ENCODE measurements at regions not wholly inside any gene's neighbourhood (a gene's known extent, or its start where the extent isn't known, plus 50 kb on each side); places are given as distances from the start of the nearest gene placed in this dataset.

DNA sequence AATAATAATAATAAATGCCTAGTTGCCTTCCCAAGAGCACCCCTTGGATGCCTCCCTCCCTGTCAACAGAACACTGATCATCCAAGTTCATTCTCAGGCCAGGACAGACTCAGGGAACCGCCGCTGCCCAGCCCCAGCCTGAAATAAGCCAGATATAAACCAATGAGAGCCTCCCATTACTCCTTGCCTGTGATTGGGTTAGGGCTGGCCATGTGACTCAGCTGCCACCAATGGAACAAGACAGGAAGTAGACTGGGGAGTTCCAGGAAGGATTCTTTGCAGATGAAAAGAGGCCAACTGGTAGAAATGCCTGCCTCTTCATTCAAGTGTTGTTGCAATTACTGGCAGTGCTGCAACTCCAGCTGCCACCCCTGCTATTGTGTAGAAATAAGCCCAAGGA is 146.4 kb upstream of the TIAM1 start:
- FAIRE-seq (no peak), DNase-seq (ENCODE audit: low read depth) (no peak)
- H3K4me3 ChIP-seq (ENCODE audit: insufficient read depth, low read depth, low read length) = no peak overlapping the region
- no peaks in the 10 kb centered on the region for H3K27me3 Mint-ChIP-seq (ENCODE audit: low read depth, unreplicated experiment)
- H3K4me2 ChIP-seq (ENCODE audit: low read length) = no peak overlapping the region
- no peak overlapping the region for H3K27ac Mint-ChIP-seq (ENCODE audit: unreplicated experiment)
- peaks cover 7% of the 10 kb centered on the region for H3K9me3 Mint-ChIP-seq (ENCODE audit: unreplicated experiment)
- TF ChIP-seq, protein P1, sequence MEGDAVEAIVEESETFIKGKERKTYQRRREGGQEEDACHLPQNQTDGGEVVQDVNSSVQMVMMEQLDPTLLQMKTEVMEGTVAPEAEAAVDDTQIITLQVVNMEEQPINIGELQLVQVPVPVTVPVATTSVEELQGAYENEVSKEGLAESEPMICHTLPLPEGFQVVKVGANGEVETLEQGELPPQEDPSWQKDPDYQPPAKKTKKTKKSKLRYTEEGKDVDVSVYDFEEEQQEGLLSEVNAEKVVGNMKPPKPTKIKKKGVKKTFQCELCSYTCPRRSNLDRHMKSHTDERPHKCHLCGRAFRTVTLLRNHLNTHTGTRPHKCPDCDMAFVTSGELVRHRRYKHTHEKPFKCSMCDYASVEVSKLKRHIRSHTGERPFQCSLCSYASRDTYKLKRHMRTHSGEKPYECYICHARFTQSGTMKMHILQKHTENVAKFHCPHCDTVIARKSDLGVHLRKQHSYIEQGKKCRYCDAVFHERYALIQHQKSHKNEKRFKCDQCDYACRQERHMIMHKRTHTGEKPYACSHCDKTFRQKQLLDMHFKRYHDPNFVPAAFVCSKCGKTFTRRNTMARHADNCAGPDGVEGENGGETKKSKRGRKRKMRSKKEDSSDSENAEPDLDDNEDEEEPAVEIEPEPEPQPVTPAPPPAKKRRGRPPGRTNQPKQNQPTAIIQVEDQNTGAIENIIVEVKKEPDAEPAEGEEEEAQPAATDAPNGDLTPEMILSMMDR (IDR thresholded peaks at IDR 0.05; ENCODE audit: insufficient read depth, low read depth, low read length) = no peak
- no peak for TF ChIP-seq EZH2 (IDR thresholded peaks at IDR 0.05; ENCODE audit: insufficient read depth, low read length)
- H3K9ac ChIP-seq (ENCODE audit: low read length) = no peak overlapping the region
- no peaks in the 10 kb centered on the region for H4K20me1 ChIP-seq (ENCODE audit: insufficient read depth, low read length)
- H3K36me3 ChIP-seq (ENCODE audit: insufficient read depth, low read length) = no peaks in the 10 kb centered on the region
- H3K79me2 ChIP-seq (ENCODE audit: insufficient read depth, low read length) = no peaks in the 10 kb centered on the region
- H3K27ac ChIP-seq (ENCODE audit: low read depth, low read length) = no peak overlapping the region
- H3K4me3 Mint-ChIP-seq (ENCODE audit: unreplicated experiment) = no peak overlapping the region
- no peak overlapping the region for H2AFZ ChIP-seq (ENCODE audit: low read depth, low read length)
- H3K27me3 ChIP-seq (ENCODE audit: insufficient read depth, low read length) = no peaks in the 10 kb centered on the region
- H3K4me1 Mint-ChIP-seq (ENCODE audit: low read depth, unreplicated experiment) = no peaks in the 10 kb centered on the region
- H3K9me3 ChIP-seq (ENCODE audit: insufficient read depth, low read depth, low read length) = no peaks in the 10 kb centered on the region
- H3K36me3 Mint-ChIP-seq (ENCODE audit: low read depth, unreplicated experiment) = peaks cover 1% of the 10 kb centered on the region
- no peaks in the 10 kb centered on the region for H3K4me1 ChIP-seq (ENCODE audit: insufficient read depth, low read length)

DNA sequence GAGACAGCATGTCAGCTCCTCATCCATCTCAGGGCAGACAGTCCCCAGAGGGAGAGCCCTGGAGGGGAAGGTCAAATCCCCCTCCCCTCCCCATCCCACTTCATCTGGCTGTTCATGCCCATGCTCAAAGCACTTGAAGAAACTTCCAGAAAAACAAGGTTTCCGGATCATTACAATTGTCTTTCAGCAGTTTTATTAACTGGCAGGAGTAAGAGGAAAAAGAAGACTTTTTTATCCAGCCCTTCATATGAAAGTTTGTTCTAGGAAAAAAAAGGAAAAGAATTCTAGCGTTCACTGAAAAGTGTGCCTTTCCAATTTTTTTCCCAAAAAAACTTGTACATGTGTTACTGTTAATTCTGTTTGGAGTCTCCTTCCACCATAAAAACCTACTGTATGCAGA is 145.7 kb upstream of the TIAM1 start:
- Mint-ChIP-seq H3K4me1 (ENCODE audit: low read depth, unreplicated experiment) (no peaks in the 10 kb centered on the region), H3K9me3 (ENCODE audit: unreplicated experiment) (peaks cover 10% of the 10 kb centered on the region)

DNA sequence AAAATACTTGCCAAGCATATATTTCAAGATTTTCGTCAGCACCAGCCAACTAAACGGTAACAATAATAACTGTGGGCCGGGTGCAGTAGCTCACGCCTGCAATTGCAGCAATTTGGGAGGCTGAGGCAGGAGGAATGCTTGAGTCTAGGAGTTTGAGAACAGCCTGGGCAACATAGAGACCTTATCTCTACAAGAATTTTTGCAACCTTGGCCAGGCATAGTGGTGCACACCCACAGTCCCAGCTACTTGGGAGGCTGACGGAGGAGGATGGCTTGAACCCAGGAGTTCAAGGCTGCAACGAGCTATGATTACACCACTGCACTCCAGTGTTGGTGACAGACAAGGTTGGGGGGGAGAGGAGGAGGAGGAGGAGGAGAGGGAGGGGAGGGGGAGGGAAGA is 145.0 kb upstream of the TIAM1 start:
- no peak overlapping the region for H3K4me3 Mint-ChIP-seq (ENCODE audit: unreplicated experiment)

More for the DNA sequence above, 145.7 kb upstream of the TIAM1 start:
- Histone ChIP-seq H3K4me3 (ENCODE audit: insufficient read depth, low read depth, low read length) (no peak overlapping the region), H2AFZ (ENCODE audit: low read depth, low read length) (no peak overlapping the region), H3K27ac (ENCODE audit: low read depth, low read length) (no peak overlapping the region), H3K4me2 (ENCODE audit: low read length) (no peak overlapping the region), H3K9me3 (ENCODE audit: insufficient read depth, low read depth, low read length) (peaks cover 2% of the 10 kb centered on the region), H3K36me3 (ENCODE audit: insufficient read depth, low read length) (no peaks in the 10 kb centered on the region), H3K4me1 (ENCODE audit: insufficient read depth, low read length) (no peaks in the 10 kb centered on the region), H4K20me1 (ENCODE audit: insufficient read depth, low read length) (no peaks in the 10 kb centered on the region), H3K9ac (ENCODE audit: low read length) (no peak overlapping the region), H3K27me3 (ENCODE audit: insufficient read depth, low read length) (no peaks in the 10 kb centered on the region), H3K79me2 (ENCODE audit: insufficient read depth, low read length) (no peaks in the 10 kb centered on the region)
- peaks cover 1% of the 10 kb centered on the region for H3K36me3 Mint-ChIP-seq (ENCODE audit: low read depth, unreplicated experiment)
- no peak for FAIRE-seq
- TF ChIP-seq EZH2 (IDR thresholded peaks at IDR 0.05; ENCODE audit: insufficient read depth, low read length) = no peak
- TF ChIP-seq, protein P1 (IDR thresholded peaks at IDR 0.05; ENCODE audit: insufficient read depth, low read depth, low read length) = no peak
- no peak overlapping the region for H3K4me3 Mint-ChIP-seq (ENCODE audit: unreplicated experiment)
- DNase-seq (ENCODE audit: low read depth) = no peak
- no peak overlapping the region for H3K27ac Mint-ChIP-seq (ENCODE audit: unreplicated experiment)
- H3K27me3 Mint-ChIP-seq (ENCODE audit: low read depth, unreplicated experiment) = no peaks in the 10 kb centered on the region

More for the DNA sequence above, 145.0 kb upstream of the TIAM1 start:
- Mint-ChIP-seq H3K9me3 (ENCODE audit: unreplicated experiment) (peaks cover 11% of the 10 kb centered on the region), H3K4me1 (ENCODE audit: low read depth, unreplicated experiment) (no peaks in the 10 kb centered on the region), H3K27me3 (ENCODE audit: low read depth, unreplicated experiment) (no peaks in the 10 kb centered on the region), H3K36me3 (ENCODE audit: low read depth, unreplicated experiment) (peaks cover 1% of the 10 kb centered on the region), H3K27ac (ENCODE audit: unreplicated experiment) (no peak overlapping the region)
- H3K27me3 ChIP-seq (ENCODE audit: insufficient read depth, low read length) = no peaks in the 10 kb centered on the region
- no peak overlapping the region for H3K9ac ChIP-seq (ENCODE audit: low read length)
- no peaks in the 10 kb centered on the region for H3K36me3 ChIP-seq (ENCODE audit: insufficient read depth, low read length)
- no peak for DNase-seq (ENCODE audit: low read depth)
- H3K79me2 ChIP-seq (ENCODE audit: insufficient read depth, low read length) = no peaks in the 10 kb centered on the region
- no peak for FAIRE-seq
- no peaks in the 10 kb centered on the region for H3K4me1 ChIP-seq (ENCODE audit: insufficient read depth, low read length)
- H3K4me3 ChIP-seq (ENCODE audit: insufficient read depth, low read depth, low read length) = no peak overlapping the region
- H3K9me3 ChIP-seq (ENCODE audit: insufficient read depth, low read depth, low read length) = peaks cover 2% of the 10 kb centered on the region
- H2AFZ ChIP-seq (ENCODE audit: low read depth, low read length) = no peak overlapping the region
- H3K27ac ChIP-seq (ENCODE audit: low read depth, low read length) = no peak overlapping the region
- no peak overlapping the region for H3K4me2 ChIP-seq (ENCODE audit: low read length)
- no peak for TF ChIP-seq EZH2 (IDR thresholded peaks at IDR 0.05; ENCODE audit: insufficient read depth, low read length)
- TF ChIP-seq, protein P1 (IDR thresholded peaks at IDR 0.05; ENCODE audit: insufficient read depth, low read depth, low read length) = no peak
- no peaks in the 10 kb centered on the region for H4K20me1 ChIP-seq (ENCODE audit: insufficient read depth, low read length)

All from astrocyte (in vitro differentiated cells and primary cell).